GM06990 (cell line): ENCODE measurements at regions not wholly inside any gene's neighbourhood (a gene's known extent, or its start where the extent isn't known, plus 50 kb on each side); places are given as distances from the start of the nearest gene placed in this dataset.

Experiments used
- DNase-seq: peaks from one replicate; pipeline ENCODE4 v3.0.0-alpha.2; 2011; ENCODE audit not compliant: insufficient read length; ENCODE audit errors: extremely low read depth
- H3K27me3 ChIP-seq: replicated peaks from 2 replicates; pipeline ENCODE4 v1.6.0; 2011; ENCODE audit warnings: low read length; ENCODE audit not compliant: control insufficient read depth, insufficient read depth
- H3K36me3 ChIP-seq: 2 replicates; pipeline ENCODE4 v1.5.1; 2011; ENCODE audit warnings: low read length; ENCODE audit not compliant: control insufficient read depth, insufficient read depth
- H3K4me3 ChIP-seq: replicated peaks from 2 replicates; pipeline ENCODE4 v1.5.1; 2011; ENCODE audit warnings: low read depth, mild to moderate bottlenecking, control low read depth, low read length
- TF ChIP-seq, protein P1 (sequence below): IDR thresholded peaks from 2 replicates; pipeline ENCODE4 v1.5.1; 2011; ENCODE audit warnings: low read length, control low read depth, mild to moderate bottlenecking, inconsistent platforms; ENCODE audit not compliant: insufficient read depth, poor library complexity, severe bottlenecking

DNA sequence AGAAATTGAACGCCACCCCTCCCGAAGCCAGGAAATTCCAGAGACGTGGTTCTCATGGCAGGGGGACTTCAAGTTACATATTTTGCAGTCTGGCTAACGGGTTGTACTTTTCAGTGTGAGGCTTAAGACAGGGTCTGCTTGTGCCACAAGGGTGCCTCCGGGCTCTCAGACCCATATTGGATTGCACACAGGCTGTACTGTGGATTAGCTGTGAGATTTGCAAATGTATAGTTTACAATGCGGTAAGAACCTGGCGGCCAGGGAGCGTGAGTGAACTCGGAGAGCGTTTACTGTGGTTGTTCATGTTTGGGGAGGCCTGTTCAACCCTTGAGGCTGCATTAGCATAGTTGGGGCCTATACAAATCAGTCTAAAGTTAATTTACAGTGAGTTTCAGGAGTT, 143.9 kb upstream of the SIX2 start:
- Histone ChIP-seq H3K4me3 (no peak overlapping the region), H3K27me3 (no peaks in the 10 kb centered on the region; the same call in 1 of the 2 replicates), H3K36me3 (no peaks in the 10 kb centered on the region)
- TF ChIP-seq, protein P1, sequence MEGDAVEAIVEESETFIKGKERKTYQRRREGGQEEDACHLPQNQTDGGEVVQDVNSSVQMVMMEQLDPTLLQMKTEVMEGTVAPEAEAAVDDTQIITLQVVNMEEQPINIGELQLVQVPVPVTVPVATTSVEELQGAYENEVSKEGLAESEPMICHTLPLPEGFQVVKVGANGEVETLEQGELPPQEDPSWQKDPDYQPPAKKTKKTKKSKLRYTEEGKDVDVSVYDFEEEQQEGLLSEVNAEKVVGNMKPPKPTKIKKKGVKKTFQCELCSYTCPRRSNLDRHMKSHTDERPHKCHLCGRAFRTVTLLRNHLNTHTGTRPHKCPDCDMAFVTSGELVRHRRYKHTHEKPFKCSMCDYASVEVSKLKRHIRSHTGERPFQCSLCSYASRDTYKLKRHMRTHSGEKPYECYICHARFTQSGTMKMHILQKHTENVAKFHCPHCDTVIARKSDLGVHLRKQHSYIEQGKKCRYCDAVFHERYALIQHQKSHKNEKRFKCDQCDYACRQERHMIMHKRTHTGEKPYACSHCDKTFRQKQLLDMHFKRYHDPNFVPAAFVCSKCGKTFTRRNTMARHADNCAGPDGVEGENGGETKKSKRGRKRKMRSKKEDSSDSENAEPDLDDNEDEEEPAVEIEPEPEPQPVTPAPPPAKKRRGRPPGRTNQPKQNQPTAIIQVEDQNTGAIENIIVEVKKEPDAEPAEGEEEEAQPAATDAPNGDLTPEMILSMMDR: no peak
- DNase-seq: no peak

DNA sequence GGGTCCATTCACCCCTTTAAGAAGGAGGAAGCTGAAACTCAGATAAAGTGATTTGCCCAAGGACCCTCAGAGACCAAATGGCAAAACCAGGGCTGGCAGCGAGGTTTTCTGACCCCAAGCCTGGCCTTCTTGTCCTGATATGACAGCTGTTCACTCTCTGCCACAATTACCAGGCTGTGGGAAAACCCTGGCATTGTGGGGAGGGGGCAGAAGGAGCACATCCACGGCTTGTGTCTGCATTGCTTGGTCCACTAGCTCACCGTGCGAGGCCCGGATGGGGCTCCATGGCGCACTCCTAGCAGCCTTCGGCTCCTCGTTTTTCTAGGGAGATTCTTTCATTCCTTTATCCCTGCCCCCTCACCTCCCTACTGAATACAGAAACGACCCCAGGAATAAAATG, 143.4 kb upstream of the SIX2 start:
- H3K36me3 ChIP-seq: no peaks in the 10 kb centered on the region
- H3K27me3 ChIP-seq: no peaks in the 10 kb centered on the region; the same call in 1 of the 2 replicates
- TF ChIP-seq, protein P1: no peak
- H3K4me3 ChIP-seq: no peak overlapping the region
- no peak for DNase-seq

DNA sequence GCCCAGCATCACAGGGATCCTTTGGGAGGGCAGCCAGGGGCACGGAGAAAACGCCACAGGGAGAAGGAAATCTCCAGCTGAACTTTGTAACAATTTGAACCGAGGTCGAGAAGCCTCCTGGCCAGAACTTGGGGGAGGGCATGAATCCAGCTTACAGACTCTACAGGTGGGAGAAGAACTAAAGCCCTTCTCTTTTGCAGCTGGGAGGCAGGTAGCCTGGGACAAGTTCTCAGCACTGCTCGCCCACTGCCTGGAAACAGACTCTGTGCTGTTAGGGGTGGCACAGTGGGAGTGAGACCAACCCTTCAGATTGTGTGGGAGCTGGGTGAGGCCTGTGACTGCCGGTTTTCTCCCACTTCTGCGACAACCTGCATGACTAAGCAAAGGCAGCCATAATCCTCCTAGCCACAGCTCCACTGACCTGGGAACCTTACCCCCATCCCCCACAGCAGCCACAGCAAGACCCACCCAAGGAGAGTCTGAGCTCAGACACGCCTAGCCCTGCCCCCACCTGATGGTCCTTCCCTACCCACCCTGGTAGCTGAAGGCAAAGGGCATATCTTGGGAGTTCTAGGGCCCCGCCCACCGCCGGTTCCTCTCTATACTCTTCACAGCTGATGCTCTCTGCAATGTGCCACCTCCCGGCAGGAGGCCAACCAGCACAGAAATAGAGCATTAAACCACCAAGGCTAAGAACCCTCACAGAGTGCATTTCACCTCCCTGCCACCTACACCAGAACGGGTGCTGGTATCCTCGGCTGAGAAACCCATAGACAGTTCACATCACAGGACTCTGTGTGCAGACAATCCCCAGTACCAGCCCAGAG, 136.0 kb upstream of the SIX2 start:
- DNase-seq: no peak
- Histone ChIP-seq H3K4me3 (no peak overlapping the region), H3K27me3 (no peaks in the 10 kb centered on the region; the same call in none of the 2 replicates), H3K36me3 (no peaks in the 10 kb centered on the region)
- TF ChIP-seq, protein P1: no peak

DNA sequence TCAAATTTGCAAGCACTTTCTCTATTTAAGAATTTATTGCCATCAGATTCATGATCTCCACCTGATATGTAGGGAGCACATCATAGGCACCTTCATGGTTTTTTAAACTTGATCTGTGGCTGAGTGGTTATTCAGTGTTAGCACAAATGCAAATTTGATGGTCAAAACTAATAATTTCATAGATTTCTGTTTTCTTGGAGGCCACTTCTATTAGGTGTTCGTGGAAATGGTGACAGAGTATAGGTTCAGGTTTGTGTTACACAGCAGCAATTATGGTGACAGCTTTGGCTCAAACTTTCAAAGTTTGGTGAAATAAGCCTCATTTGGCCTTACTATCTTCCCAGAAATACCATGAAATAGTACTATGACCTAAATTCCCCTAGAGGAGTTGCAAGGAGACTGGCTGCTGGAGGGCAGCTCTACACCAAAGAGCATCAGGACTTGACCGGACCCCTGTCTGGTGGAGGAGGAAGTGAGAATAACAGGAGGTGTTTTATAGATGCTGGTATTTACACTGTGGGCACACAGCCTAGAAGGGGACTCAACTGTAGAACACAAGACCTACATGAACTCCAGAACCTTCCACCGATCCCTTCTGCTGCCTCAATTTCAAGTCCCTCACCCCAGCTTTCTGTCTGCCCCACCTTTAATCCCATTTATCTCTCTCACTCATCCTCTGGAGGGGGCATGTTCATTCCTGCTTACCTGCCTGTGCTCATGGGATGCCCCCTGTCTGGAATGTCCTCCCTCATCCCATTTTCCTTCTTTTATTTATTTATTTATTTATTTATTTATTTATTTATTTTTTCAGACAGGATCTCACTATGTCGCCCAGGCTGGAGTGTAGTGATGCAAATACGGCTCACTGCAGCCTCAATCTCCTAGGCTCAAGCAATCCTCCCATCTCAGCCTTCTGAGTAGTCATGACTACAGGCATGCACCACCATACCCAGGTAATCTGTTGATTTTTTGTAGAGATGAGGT, 132.9 kb upstream of the SIX2 start:
- H3K36me3 ChIP-seq: no peaks in the 10 kb centered on the region
- no peaks in the 10 kb centered on the region; the same call in none of the 2 replicates for H3K27me3 ChIP-seq
- TF ChIP-seq, protein P1: no peak
- DNase-seq: no peak
- no peak overlapping the region for H3K4me3 ChIP-seq

DNA sequence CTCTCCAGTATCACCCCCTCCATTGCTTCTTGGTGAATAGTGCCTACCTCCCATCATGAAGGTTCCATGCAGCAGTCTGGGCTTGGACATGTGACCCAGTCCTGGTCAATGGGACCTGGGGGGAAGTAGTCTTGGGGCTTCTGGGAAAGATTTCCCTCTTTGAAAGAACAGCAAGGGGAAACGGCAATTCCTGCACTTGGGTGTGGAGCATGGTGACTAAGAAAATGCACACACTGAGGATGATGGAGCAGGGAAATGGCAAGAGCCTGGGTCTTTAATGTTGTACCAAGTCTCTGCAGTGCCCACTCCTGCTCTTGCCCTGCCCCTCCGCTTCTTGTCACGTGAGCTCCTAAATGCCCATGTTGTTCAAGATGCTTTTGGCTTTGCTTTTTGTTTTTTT, 131.4 kb upstream of the SIX2 start:
- Histone ChIP-seq H3K4me3 (no peak overlapping the region), H3K27me3 (no peaks in the 10 kb centered on the region; the same call in none of the 2 replicates), H3K36me3 (no peaks in the 10 kb centered on the region)
- TF ChIP-seq, protein P1: no peak
- no peak for DNase-seq
